ENCODE measurements at regions not wholly inside any gene's neighbourhood (a gene's known extent, or its start where the extent isn't known, plus 50 kb on each side); places are given as distances from the start of the nearest gene placed in this dataset.
A peak's percentile ranks its signal among the peaks of the same experiment; 100 is the strongest.

DNA sequence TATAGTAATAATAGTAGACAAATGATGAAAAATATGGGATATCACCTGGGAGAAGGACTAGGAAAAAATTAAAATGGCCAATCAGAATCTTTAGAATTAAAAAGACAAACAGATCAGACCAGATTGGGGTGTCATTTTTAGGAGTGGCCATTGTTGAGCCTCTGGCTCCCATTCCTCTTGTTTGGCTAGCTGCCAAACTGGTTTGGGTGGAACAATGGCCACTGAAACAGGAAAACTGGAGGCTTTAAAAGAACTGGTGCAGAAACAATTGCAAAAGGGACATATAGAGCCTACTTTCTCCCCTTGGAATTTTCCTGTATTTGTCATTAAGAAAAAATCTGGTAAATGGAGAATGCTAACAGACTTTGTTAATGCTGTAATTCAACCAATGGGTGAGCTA is 294.8 kb upstream of the DKK2 start:
- H3K4me3 ChIP-seq (ENCODE audit: low read depth, low read length), result no peak overlapping the region
- DNase-seq (ENCODE audit: low read depth, low spot score), result no peak
- ChIA-PET POLR2A (no interaction called here), CTCF (no interaction called here)
- TF ChIP-seq, protein P1, sequence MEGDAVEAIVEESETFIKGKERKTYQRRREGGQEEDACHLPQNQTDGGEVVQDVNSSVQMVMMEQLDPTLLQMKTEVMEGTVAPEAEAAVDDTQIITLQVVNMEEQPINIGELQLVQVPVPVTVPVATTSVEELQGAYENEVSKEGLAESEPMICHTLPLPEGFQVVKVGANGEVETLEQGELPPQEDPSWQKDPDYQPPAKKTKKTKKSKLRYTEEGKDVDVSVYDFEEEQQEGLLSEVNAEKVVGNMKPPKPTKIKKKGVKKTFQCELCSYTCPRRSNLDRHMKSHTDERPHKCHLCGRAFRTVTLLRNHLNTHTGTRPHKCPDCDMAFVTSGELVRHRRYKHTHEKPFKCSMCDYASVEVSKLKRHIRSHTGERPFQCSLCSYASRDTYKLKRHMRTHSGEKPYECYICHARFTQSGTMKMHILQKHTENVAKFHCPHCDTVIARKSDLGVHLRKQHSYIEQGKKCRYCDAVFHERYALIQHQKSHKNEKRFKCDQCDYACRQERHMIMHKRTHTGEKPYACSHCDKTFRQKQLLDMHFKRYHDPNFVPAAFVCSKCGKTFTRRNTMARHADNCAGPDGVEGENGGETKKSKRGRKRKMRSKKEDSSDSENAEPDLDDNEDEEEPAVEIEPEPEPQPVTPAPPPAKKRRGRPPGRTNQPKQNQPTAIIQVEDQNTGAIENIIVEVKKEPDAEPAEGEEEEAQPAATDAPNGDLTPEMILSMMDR (IDR thresholded peaks at IDR 0.05; ENCODE audit: insufficient read depth, low read length, missing control alignments), result no peak

DNA sequence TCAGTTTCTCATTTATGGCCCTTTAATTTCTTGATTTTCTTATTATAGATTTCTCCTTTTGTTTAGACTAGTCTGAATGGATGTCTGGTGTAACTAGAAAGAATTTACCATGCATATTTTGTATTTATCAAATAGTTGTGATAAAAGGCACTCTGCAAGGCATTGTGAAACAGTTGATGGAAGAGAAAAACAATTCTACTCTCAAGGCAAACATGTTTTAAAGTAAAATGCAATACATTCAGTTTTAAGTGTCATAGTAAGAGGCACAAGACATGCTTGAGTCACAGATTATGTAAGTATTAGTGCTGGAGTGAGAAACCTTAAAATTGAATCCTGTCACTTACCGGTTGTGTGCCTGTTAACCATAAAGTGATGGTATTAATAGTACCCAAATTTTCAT is 283.3 kb upstream of the DKK2 start:
- TF ChIP-seq, protein P1 (IDR thresholded peaks at IDR 0.05; ENCODE audit: insufficient read depth, low read length, missing control alignments), result no peak
- no peak overlapping the region for H3K4me3 ChIP-seq (ENCODE audit: low read depth, low read length)
- DNase-seq (ENCODE audit: low read depth, low spot score), result no peak
- ChIA-PET CTCF (no interaction called here), POLR2A (no interaction called here)

DNA sequence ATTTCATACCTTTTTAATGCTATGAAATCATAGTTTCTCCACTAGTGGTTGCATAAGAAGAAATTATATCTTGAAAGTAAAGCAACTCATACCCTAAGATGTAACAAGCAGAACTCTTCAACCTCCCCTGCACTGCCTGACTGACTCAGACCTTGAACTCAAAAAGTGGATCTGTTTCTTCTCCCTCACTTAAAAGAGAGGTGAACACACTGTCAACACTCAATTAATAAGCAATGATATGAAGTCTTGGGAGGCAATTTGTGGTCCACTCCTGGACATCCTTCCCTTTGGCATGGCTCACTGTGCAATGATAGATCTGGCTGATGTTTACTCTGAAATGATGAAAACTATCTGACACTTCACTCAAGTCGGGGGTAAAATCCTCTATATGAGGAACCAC is 282.0 kb upstream of the DKK2 start:
- ChIA-PET POLR2A (no interaction called here), CTCF (no interaction called here)
- H3K4me3 ChIP-seq (ENCODE audit: low read depth, low read length), result no peak overlapping the region
- no peak for DNase-seq (ENCODE audit: low read depth, low spot score)
- TF ChIP-seq, protein P1 (IDR thresholded peaks at IDR 0.05; ENCODE audit: insufficient read depth, low read length, missing control alignments), result no peak

DNA sequence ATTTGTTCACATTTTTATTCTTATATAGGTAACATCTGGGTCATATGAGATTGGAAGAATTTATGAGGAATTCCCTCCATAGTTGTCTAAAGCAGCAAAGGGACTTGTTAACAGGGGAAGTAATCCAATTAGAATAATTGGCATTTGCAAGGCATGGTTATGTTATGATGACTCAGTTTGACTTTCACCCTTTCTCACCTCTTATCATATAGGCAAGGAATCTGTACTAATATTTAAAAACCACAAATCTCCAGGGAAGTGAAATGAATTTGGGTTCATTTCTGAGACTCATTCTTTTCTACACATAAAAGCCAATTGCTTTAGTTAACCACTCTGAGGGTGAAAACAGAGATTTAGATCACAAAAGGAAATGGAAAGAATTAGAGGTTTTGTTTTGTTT is 281.5 kb upstream of the DKK2 start:
- TF ChIP-seq, protein P1 (IDR thresholded peaks at IDR 0.05; ENCODE audit: insufficient read depth, low read length, missing control alignments), result no peak
- H3K4me3 ChIP-seq (ENCODE audit: low read depth, low read length), result no peak overlapping the region
- CTCF ChIA-PET, result no interaction called here
- DNase-seq (ENCODE audit: low read depth, low spot score), result peak; percentile 23
- POLR2A ChIA-PET, result no interaction called here

DNA sequence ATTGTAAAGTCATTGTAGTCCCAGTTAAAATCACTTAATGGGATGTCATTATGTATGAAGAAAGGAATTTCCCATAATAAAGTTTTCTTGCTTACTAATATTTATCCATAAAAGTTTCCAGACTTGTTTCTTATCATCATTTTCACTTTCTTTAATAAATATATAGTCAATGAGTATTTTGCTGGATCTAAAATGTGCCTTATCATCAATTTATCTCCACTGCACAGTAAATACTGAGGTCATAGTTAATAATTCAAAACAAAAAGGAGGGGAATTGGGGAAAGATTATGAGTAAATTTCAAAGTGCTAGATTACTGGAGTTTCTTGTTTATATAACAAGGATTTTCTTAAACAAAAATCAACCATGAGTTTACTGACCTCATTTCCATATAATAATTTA is 279.5 kb upstream of the DKK2 start:
- DNase-seq (ENCODE audit: low read depth, low spot score), result no peak
- TF ChIP-seq, protein P1 (IDR thresholded peaks at IDR 0.05; ENCODE audit: insufficient read depth, low read length, missing control alignments), result no peak
- POLR2A ChIA-PET, result no interaction called here
- H3K4me3 ChIP-seq (ENCODE audit: low read depth, low read length), result no peak overlapping the region
- CTCF ChIA-PET, result no interaction called here

DNA sequence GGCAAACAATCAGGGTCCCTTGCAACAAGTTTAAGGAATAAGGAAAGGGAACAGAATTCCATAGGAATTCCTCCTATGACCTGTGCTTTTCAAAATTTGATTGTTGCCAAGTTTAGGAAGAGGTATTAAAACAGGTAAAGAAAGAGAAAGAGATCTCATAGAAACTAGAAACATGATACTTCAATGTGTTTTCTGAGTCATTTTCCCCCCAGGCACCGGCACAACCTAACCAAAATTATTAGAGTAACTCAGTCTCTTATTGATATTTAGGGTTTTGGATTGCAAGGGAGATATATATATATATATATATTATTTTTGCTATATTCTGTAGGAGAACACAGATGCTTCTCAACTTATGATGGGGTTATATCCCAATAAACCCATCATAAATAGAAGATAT is 278.0 kb upstream of the DKK2 start:
- POLR2A ChIA-PET, result no interaction called here
- TF ChIP-seq, protein P1 (IDR thresholded peaks at IDR 0.05; ENCODE audit: insufficient read depth, low read length, missing control alignments), result no peak
- H3K4me3 ChIP-seq (ENCODE audit: low read depth, low read length), result no peak overlapping the region
- CTCF ChIA-PET, result no interaction called here
- DNase-seq (ENCODE audit: low read depth, low spot score), result no peak
